Mammary epithelial cell (primary cell): ENCODE measurements at regions not wholly inside any gene's neighbourhood (a gene's known extent, or its start where the extent isn't known, plus 50 kb on each side); places are given as distances from the start of the nearest gene placed in this dataset.
A peak's percentile ranks its signal among the peaks of the same experiment; 100 is the strongest.

Source experiments
- EZH2 ChIP-seq: IDR thresholded peaks from 2 replicates; pipeline ENCODE4 v1.6.1; 2012; ENCODE audit warnings: low read length, inconsistent platforms, borderline replicate concordance
- TF ChIP-seq, protein P1 (sequence below), 2 donors: IDR thresholded peaks in 1 of 2; conservative IDR thresholded peaks in 1 of 2; 2 replicates each; pipeline ENCODE4 v1.5.1; 2011 to 2012; ENCODE audit warnings: inconsistent platforms in 2 of 2, low read length in 2 of 2, mild to moderate bottlenecking in 2 of 2, control low read depth in 1 of 2, low read depth in 1 of 2; ENCODE audit not compliant: insufficient read depth in 1 of 2; ENCODE audit errors: extremely low read depth in 1 of 2

DNA sequence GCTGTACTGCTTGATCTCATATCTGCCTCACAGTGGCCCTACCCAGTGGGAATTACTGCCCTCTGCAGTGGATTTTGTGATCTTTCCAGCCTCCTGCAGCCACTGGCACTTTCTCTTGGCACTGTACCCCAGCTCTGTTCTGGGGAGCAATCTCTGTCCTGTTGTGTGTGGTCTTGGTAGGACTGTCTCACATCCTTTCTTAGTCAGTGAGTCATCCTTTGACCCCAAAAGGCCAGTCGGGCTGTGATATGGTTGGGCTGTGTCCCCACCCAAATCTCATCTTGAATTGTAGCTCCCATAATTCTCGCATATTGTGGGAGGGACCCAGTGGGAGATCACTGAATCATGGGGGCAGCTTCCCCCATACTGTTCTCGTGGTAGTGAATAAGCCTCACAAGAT lies 133.3 kb upstream of the TPM1 start:
- TF ChIP-seq, protein P1, sequence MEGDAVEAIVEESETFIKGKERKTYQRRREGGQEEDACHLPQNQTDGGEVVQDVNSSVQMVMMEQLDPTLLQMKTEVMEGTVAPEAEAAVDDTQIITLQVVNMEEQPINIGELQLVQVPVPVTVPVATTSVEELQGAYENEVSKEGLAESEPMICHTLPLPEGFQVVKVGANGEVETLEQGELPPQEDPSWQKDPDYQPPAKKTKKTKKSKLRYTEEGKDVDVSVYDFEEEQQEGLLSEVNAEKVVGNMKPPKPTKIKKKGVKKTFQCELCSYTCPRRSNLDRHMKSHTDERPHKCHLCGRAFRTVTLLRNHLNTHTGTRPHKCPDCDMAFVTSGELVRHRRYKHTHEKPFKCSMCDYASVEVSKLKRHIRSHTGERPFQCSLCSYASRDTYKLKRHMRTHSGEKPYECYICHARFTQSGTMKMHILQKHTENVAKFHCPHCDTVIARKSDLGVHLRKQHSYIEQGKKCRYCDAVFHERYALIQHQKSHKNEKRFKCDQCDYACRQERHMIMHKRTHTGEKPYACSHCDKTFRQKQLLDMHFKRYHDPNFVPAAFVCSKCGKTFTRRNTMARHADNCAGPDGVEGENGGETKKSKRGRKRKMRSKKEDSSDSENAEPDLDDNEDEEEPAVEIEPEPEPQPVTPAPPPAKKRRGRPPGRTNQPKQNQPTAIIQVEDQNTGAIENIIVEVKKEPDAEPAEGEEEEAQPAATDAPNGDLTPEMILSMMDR (conservative IDR thresholded peaks at IDR 0.05 in 1 of 2, IDR thresholded peaks at IDR 0.05 in 1 of 2; ENCODE audit: extremely low read depth in 1 of 2, insufficient read depth in 1 of 2, low read depth in 1 of 2, low read length in 2 of 2) = peak in 1 of 2 donors; percentile 9
- no peak for TF ChIP-seq EZH2
